Heart right ventricle (tissue), 16 donors: ENCODE measurements at regions not wholly inside any gene's neighbourhood (a gene's known extent, or its start where the extent isn't known, plus 50 kb on each side); places are given as distances from the start of the nearest gene placed in this dataset.
"Not testable (repeated sequence)": the region's sequence is repeated elsewhere in the genome, so short reads cannot be mapped to it uniquely, and the experiment has no call there.

Experiments used
- ATAC-seq, 8 donors: fragments of 200-7000 bp; cut with Tn5 transposase; one replicate each; pipeline ENCODE4 v1.9.1; 2020; ENCODE audit warnings: mild to moderate bottlenecking in 8 of 8, moderate library complexity in 8 of 8, moderate number of reproducible peaks in 1 of 8
- DNase-seq, 2 donors: peaks; one replicate each; pipeline ENCODE4 v3.0.0-alpha.2; 2020
- H3K27ac ChIP-seq, 10 donors: fragments of 200-600 bp; sonication (generic) in 2 of 10; one replicate each; pipeline versions ENCODE4 v1.5.0 to v1.8.0; 2020 to 2022; ENCODE audit warnings: mild to moderate bottlenecking in 3 of 10
- H3K27me3 ChIP-seq, 7 donors: fragments of 200-600 bp; one replicate each; pipeline ENCODE4 v1.8.0; 2021 to 2022; ENCODE audit warnings: mild to moderate bottlenecking in 2 of 7
- H3K36me3 ChIP-seq, 9 donors: fragments of 200-600 bp; sonication (generic) in 1 of 9; one replicate each; pipeline versions ENCODE4 v1.5.0 to v1.8.0; 2020 to 2022; ENCODE audit warnings: mild to moderate bottlenecking in 2 of 9
- H3K4me1 ChIP-seq, 9 donors: fragments of 200-600 bp; sonication (generic) in 1 of 9; one replicate each; pipeline versions ENCODE4 v1.5.0 to v1.8.0; 2020 to 2022; ENCODE audit warnings: mild to moderate bottlenecking in 4 of 9
- H3K4me3 ChIP-seq, 10 donors: fragments of 200-600 bp; sonication (generic) in 2 of 10; one replicate each; pipeline versions ENCODE4 v1.5.0 to v1.8.0; 2020 to 2022; ENCODE audit warnings: mild to moderate bottlenecking in 7 of 10, moderate library complexity in 2 of 10
- H3K9me3 ChIP-seq, 11 donors: fragments of 200-600 bp in 10 of 11; sonication (generic) in 2 of 11; one replicate each; pipeline versions ENCODE4 v1.5.0 to v1.8.0; 2013 to 2022; ENCODE audit warnings: mild to moderate bottlenecking in 2 of 11, control low read depth in 1 of 11, moderate library complexity in 1 of 11
- CTCF ChIP-seq, 9 donors: fragments of 200-600 bp; sonication (generic) in 2 of 9; IDR thresholded peaks; one replicate each; pipeline versions ENCODE4 v1.5.0 to v1.8.0; 2021 to 2022; ENCODE audit warnings: antibody characterized with exemption in 9 of 9, mild to moderate bottlenecking in 5 of 9, moderate library complexity in 1 of 9
- WGBS, 2 donors: extraction: QIAGEN DNeasy Blood & Tissue Kit; methylation state at CpG; one replicate each; pipeline ENCODE4 v1.1.7; 2013; ENCODE audit warnings: inconsistent platforms in 1 of 2; 5-methylcytosine and 5-hydroxymethylcytosine counted together
- intact Hi-C, 10 donors: fragments of 100-400 bp; cut with DNase I; formaldehyde crosslinking; loops; one replicate each; pipeline versions ENCODE4 v1.11.1 to v1.14.2; 2022
- donor health status: Arrhythmogenic right ventricular cardiomyopathy.
- donor health status: ischemic (EF 13 %, LVEDD 7.1; RV severe dilation, severe dysfunction).
- donor health status: healthy with polysubstance abuse.
- donor health status: DM: no; HTN: yes; CAD: no.
- donor health status: DM: no; HTN: no; CAD: no.
- donor health status: ischemic (EF 25% LVEDD 6.9; RV normal size, moderate dysfunction).
- donor health status: ischemic (EF 25% LVEDD 5.7; RV mildly dilated, moderate dysfunction).
- donor health status: healthy.
- donor health status: DM: yes; HTN: yes; CAD: no.
- donor health status: Ischemic cardiomyopathy.
- donor health status: ischemic (EF 35%, LVEDD 5.7; RV mildly dilated, moderate dysfunction).
- donor health status: nonischemic (EF 11% LVEDD 7.7; RV severe dilation, severe dysfunction).
- donor health status: DM: yes; HTN: yes; CAD: no.
- donor health status: PGD.
- donor health status: ischemic (EF 29% LVEDD 5.4; RV normal size, mild dysfunction).
- donor health status: nonischemic (EF 23%, LVEDD 6.1; RV moderate dilation, normal function).

- intact Hi-C loops: no loop called here
- 73 to 78% methylated on average over 3 of the region's 3 CpGs for WGBS, 2 donors
Measured at GRCh38 chrX:114049063-114049462, 534.8 kb upstream of the HTR2C start.

GRCh38 chrX:114047558-114047957 lies 536.3 kb upstream of the HTR2C start:
- DNase-seq (no peak), ATAC-seq (no peak)
- no peak overlapping the region for H3K4me3 ChIP-seq
- H3K36me3 ChIP-seq: no peaks in the 10 kb centered on the region
- no peaks in the 10 kb centered on the region for H3K4me1 ChIP-seq
- H3K9me3 ChIP-seq: no peaks in the 10 kb centered on the region
- TF ChIP-seq CTCF (IDR thresholded peaks at IDR 0.05): no peak
- WGBS, 2 donors: 48 to 59% methylated on average over 7 of the region's 7 CpGs
- H3K27ac ChIP-seq: no peak overlapping the region
- intact Hi-C loops: no loop called here
- H3K27me3 ChIP-seq: no peaks in the 10 kb centered on the region

More at GRCh38 chrX:114049063-114049462, 534.8 kb upstream of the HTR2C start:
- Histone ChIP-seq H3K4me3 (no peak overlapping the region), H3K9me3 (no peaks in the 10 kb centered on the region), H3K27ac (no peak overlapping the region), H3K27me3 (no peaks in the 10 kb centered on the region), H3K36me3 (no peaks in the 10 kb centered on the region), H3K4me1 (no peaks in the 10 kb centered on the region)
- no peak for TF ChIP-seq CTCF (IDR thresholded peaks at IDR 0.05)
- DNase-seq (no peak), ATAC-seq (no peak)

GRCh38 chrX:114046695-114047279 lies 537.1 kb upstream of the HTR2C start:
- no peak for ATAC-seq
- intact Hi-C loops: no loop called here

GRCh38 chrX:114041470-114041869 lies 542.4 kb upstream of the HTR2C start:
- ATAC-seq, H3K36me3 ChIP-seq, H3K9me3 ChIP-seq, H3K27me3 ChIP-seq, intact Hi-C loops, DNase-seq, H3K27ac ChIP-seq, H3K4me3 ChIP-seq, H3K4me1 ChIP-seq: not testable (repeated sequence)
- WGBS, 2 donors: 52 to 65% methylated on average over 5 to 8 of the region's 8 CpGs

More at GRCh38 chrX:114046695-114047279, 537.1 kb upstream of the HTR2C start:
- H3K9me3 ChIP-seq: no peaks in the 10 kb centered on the region
- H3K4me3 ChIP-seq: no peak overlapping the region
- 69 to 80% methylated on average over 6 of the region's 6 CpGs for WGBS, 2 donors
- no peak for TF ChIP-seq CTCF (IDR thresholded peaks at IDR 0.05)
- no peak overlapping the region for H3K27ac ChIP-seq
- no peaks in the 10 kb centered on the region for H3K27me3 ChIP-seq
- no peaks in the 10 kb centered on the region for H3K36me3 ChIP-seq
- no peaks in the 10 kb centered on the region for H3K4me1 ChIP-seq
- no peak for DNase-seq

- H3K9me3 ChIP-seq, H3K27me3 ChIP-seq, H3K27ac ChIP-seq, intact Hi-C loops, H3K4me3 ChIP-seq, H3K4me1 ChIP-seq, ATAC-seq, H3K36me3 ChIP-seq, DNase-seq: not testable (repeated sequence)
- WGBS, 2 donors: 73 to 74% methylated on average over 14 to 18 of the region's 18 CpGs
Measured at GRCh38 chrX:114040661-114041269, 543.1 kb upstream of the HTR2C start.

GRCh38 chrX:114040111-114040510 lies 543.8 kb upstream of the HTR2C start:
- DNase-seq, H3K4me1 ChIP-seq, intact Hi-C loops, ATAC-seq, H3K27ac ChIP-seq, H3K27me3 ChIP-seq, H3K9me3 ChIP-seq, H3K4me3 ChIP-seq, H3K36me3 ChIP-seq: not testable (repeated sequence)
- WGBS, 2 donors: 68 to 82% methylated on average over 5 of the region's 8 CpGs
